ENCODE measurements at regions not wholly inside any gene's neighbourhood (a gene's known extent, or its start where the extent isn't known, plus 50 kb on each side); places are given as distances from the start of the nearest gene placed in this dataset.

DNA sequence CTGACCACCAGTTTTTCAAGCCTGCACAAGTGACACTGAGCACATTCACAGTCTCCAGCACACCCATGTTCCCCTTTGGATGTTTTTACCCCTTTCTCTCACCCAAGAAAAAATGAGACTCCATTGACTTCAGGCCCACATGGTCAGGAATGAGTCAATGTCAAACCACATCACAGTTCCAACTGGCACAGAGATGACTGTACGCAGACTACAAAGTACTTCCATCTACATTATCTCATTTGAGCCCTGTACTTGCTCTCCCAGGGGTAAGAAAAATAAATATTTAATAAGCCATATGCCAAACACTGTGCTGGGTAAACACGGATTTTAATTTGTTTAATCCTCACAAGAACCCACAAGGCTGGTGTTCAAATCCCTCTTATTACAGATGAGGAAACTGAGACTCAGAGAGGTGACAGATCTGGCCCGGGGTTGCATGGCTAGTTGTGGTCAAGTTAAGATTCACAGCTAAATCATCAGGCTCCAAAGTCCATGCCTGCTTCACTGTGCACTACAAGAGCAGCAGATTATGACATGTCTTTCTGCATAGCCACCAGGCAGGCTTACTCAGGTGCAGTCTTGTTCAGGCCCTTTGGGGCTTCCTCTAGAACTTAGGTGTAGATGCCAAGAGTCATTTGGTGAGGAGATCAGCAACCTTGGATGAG, 106.1 kb downstream of the TXNL1 start:
- no peaks in the 10 kb centered on the region for H3K9me3 ChIP-seq (ENCODE audit: control insufficient read depth, insufficient read depth, low read length)
- no peak for DNase-seq (ENCODE audit: low read depth, low spot score)
- CTCF ChIA-PET, result no interaction called here
- no peak overlapping the region for H3K4me3 ChIP-seq (ENCODE audit: low read depth, low read length)
- TF ChIP-seq CTCF (IDR thresholded peaks at IDR 0.05; ENCODE audit: low read depth, low read length), result no peak
- H3K27me3 ChIP-seq (ENCODE audit: control insufficient read depth, insufficient read depth, low read length), result peaks cover 5% of the 10 kb centered on the region
- POLR2A ChIA-PET, result no interaction called here
- no peak overlapping the region for H3K27ac ChIP-seq (ENCODE audit: low read depth, low read length)

- TF ChIP-seq CTCF (IDR thresholded peaks at IDR 0.05; ENCODE audit: low read depth, low read length), result no peak
- DNase-seq (ENCODE audit: low read depth, low spot score), result no peak
- peaks cover 3% of the 10 kb centered on the region for H3K27me3 ChIP-seq (ENCODE audit: control insufficient read depth, insufficient read depth, low read length)
- no peak overlapping the region for H3K27ac ChIP-seq (ENCODE audit: low read depth, low read length)
- POLR2A ChIA-PET, result no interaction called here
- CTCF ChIA-PET, result no interaction called here
- H3K4me3 ChIP-seq (ENCODE audit: low read depth, low read length), result no peak overlapping the region
- peaks cover 4% of the 10 kb centered on the region; the same call in 1 of the 2 replicates for H3K9me3 ChIP-seq (ENCODE audit: control insufficient read depth, insufficient read depth, low read length)
These were observed 115.6 kb downstream of the TXNL1 start for GRCh38 chr18:56522816-56523215.

DNA sequence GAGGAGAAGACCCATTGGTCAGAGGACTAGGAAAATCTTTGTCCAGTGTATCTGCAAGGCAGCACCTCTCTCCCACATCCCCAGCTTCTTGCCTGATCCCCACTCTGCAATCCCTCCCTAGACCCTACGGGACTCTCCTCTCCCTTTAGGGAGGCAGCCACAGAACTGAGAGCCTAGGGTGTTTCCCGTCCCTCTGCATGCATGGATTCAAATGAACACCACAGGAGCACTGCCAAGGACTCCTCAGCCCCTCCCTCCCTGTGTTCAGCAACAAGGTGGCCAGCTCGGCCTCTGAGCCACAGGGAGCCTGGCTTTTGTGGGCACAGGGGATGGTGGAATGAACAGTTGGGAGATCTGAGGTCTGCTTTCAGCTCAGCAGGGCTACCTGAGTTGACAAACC, 117.1 kb downstream of the TXNL1 start:
- no peak for DNase-seq (ENCODE audit: low read depth, low spot score)
- Histone ChIP-seq H3K27ac (ENCODE audit: low read depth, low read length) (no peak overlapping the region), H3K27me3 (ENCODE audit: control insufficient read depth, insufficient read depth, low read length) (peaks cover 3% of the 10 kb centered on the region), H3K4me3 (ENCODE audit: low read depth, low read length) (no peak overlapping the region), H3K9me3 (ENCODE audit: control insufficient read depth, insufficient read depth, low read length) (peaks cover 4% of the 10 kb centered on the region; the same call in 1 of the 2 replicates)
- POLR2A ChIA-PET, result interaction anchor here (0.7 kb wide), 1 partner anchor 1287 kb away, joined by 4 read pairs; no protein-coding TSS in a partner anchor
- CTCF ChIA-PET, result no interaction called here
- TF ChIP-seq CTCF (IDR thresholded peaks at IDR 0.05; ENCODE audit: low read depth, low read length), result no peak

DNA sequence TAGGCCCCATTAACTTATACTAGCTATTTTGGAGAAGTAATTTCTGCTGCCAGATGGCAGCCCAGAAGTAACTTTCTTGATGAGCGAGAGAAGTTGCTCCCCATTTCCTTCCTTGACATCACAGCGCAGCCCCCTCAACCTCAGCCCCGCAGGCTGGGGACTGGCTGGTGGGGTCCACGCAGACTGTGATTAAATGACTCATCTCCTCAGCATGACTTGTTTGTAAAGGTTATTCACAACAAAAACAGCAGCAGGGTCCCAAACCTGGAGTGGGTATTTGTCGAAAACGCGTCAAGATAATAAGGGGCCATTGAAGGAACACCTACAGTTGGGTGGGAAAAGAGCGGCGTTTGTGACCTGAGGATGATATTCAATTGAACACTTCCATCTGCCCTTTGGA, 120.6 kb downstream of the TXNL1 start:
- CTCF ChIA-PET, result no interaction called here
- H3K27me3 ChIP-seq (ENCODE audit: control insufficient read depth, insufficient read depth, low read length), result peaks cover 3% of the 10 kb centered on the region

More for the DNA sequence above, 120.6 kb downstream of the TXNL1 start:
- TF ChIP-seq CTCF (IDR thresholded peaks at IDR 0.05; ENCODE audit: low read depth, low read length), result no peak
- Histone ChIP-seq H3K27ac (ENCODE audit: low read depth, low read length) (no peak overlapping the region), H3K4me3 (ENCODE audit: low read depth, low read length) (no peak overlapping the region), H3K9me3 (ENCODE audit: control insufficient read depth, insufficient read depth, low read length) (no peaks in the 10 kb centered on the region)
- POLR2A ChIA-PET, result interaction anchor here (0.6 kb wide), 1 partner anchor 25 kb away, joined by 4 read pairs; no protein-coding TSS in a partner anchor
- no peak for DNase-seq (ENCODE audit: low read depth, low spot score)

Measured in AG04450 (cell line).